Endodermal cell (in vitro differentiated cells): ENCODE measurements at regions not wholly inside any gene's neighbourhood (a gene's known extent, or its start where the extent isn't known, plus 50 kb on each side); places are given as distances from the start of the nearest gene placed in this dataset.
A peak's percentile ranks its signal among the peaks of the same experiment; 100 is the strongest.
"Not testable (repeated sequence)": the region's sequence is repeated elsewhere in the genome, so short reads cannot be mapped to it uniquely, and the experiment has no call there.

ENCODE experiments used
- DNase-seq: peaks from one replicate; pipeline ENCODE4 v3.0.0-alpha.2; 2017
- H3K27ac ChIP-seq: 2 replicates; pipeline ENCODE4 v1.5.1; 2013; ENCODE audit warnings: mild to moderate bottlenecking, low read depth, low read length, moderate library complexity
- H3K27me3 ChIP-seq: 2 replicates; pipeline ENCODE4 v1.6.1; 2013; ENCODE audit warnings: mild to moderate bottlenecking, low read length, moderate library complexity; ENCODE audit not compliant: insufficient read depth, control insufficient read depth, poor library complexity, severe bottlenecking
- H3K36me3 ChIP-seq: 2 replicates; pipeline ENCODE4 v1.7.0; 2013; ENCODE audit warnings: mild to moderate bottlenecking, low read length, moderate library complexity; ENCODE audit not compliant: control insufficient read depth, insufficient read depth
- H3K4me1 ChIP-seq: one replicate; pipeline ENCODE4 v1.7.0; 2013; ENCODE audit warnings: low read length; ENCODE audit not compliant: control insufficient read depth, insufficient read depth
- H3K4me3 ChIP-seq: 2 replicates; pipeline ENCODE4 v1.5.1; 2013; ENCODE audit warnings: mild to moderate bottlenecking, low read length, moderate library complexity
- H3K9ac ChIP-seq: 2 replicates; pipeline ENCODE4 v1.6.1; 2013; ENCODE audit warnings: mild to moderate bottlenecking, low read length, moderate library complexity; ENCODE audit not compliant: poor library complexity, severe bottlenecking; ENCODE audit errors: extremely low read depth
- H3K9me3 ChIP-seq: 2 replicates; pipeline ENCODE4 v1.6.1; 2013; ENCODE audit warnings: mild to moderate bottlenecking, low read length, moderate library complexity; ENCODE audit not compliant: control insufficient read depth
- H3K27ac Mint-ChIP-seq: 2 replicates; pipeline ENCODE4 v1.8.0; 2020; ENCODE audit warnings: mixed read lengths
- H3K27me3 Mint-ChIP-seq: 2 replicates; pipeline ENCODE4 v1.8.0; 2021; ENCODE audit warnings: mild to moderate bottlenecking, mixed read lengths; ENCODE audit not compliant: insufficient read depth
- H3K36me3 Mint-ChIP-seq: 2 replicates; pipeline ENCODE4 v1.8.0; 2020; ENCODE audit warnings: low read depth, mixed read lengths
- H3K4me1 Mint-ChIP-seq: 2 replicates; pipeline ENCODE4 v1.8.0; 2020; ENCODE audit warnings: mixed read lengths
- H3K4me3 Mint-ChIP-seq: 2 replicates; pipeline ENCODE4 v1.8.0; 2020; ENCODE audit warnings: mild to moderate bottlenecking, moderate library complexity, mixed read lengths
- H3K9me3 Mint-ChIP-seq: 2 replicates; pipeline ENCODE4 v1.8.0; 2020; ENCODE audit warnings: mild to moderate bottlenecking, mixed read lengths
- WGBS, 2 experiments: methylation state at CpG; one replicate each; pipeline versions ENCODE4 v1.1.5 to v1.1.7; 2013; ENCODE audit warnings: missing lambda C conversion rate in 2 of 2, mixed read lengths in 1 of 2; ENCODE audit not compliant: insufficient coverage in 1 of 2, insufficient read length in 1 of 2; 5-methylcytosine and 5-hydroxymethylcytosine counted together
- TF ChIP-seq, protein P1 (sequence below): fragments of 200-600 bp; sonication (generic); conservative IDR thresholded peaks from 2 replicates; pipeline ENCODE4 v1.5.0; 2021; ENCODE audit warnings: antibody characterized with exemption, mild to moderate bottlenecking

DNA sequence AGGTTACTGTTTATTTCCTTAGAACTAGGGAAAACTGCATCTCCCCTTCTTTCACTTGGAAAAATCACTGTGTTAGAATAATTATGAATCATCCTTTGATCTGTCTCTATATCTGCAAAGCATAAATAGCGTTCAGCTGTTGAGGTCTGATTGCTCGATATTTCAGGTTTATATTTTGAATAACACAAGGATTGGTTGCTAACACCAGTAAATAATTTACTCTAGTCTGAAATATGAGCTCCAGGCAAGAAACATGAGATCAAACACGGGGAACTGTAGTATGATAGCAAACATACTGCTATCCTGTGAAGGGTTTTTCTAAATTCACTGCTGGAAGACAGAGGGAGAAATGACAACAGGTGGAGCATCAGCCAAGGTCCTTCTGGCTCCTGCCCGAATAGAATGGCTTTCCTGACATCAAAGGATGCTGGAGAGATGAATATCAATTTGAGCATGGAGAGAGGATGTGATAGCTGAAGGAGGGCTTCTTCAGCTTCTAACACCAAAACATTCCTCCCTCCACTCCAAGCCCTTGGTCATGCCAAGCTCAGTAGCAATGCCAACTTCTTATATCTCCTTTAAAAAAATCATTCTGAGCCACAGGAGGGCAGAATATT lies 450.3 kb downstream of the SHISA9 start:
- H3K9me3 ChIP-seq: no peaks in the 10 kb centered on the region
- TF ChIP-seq, protein P1, sequence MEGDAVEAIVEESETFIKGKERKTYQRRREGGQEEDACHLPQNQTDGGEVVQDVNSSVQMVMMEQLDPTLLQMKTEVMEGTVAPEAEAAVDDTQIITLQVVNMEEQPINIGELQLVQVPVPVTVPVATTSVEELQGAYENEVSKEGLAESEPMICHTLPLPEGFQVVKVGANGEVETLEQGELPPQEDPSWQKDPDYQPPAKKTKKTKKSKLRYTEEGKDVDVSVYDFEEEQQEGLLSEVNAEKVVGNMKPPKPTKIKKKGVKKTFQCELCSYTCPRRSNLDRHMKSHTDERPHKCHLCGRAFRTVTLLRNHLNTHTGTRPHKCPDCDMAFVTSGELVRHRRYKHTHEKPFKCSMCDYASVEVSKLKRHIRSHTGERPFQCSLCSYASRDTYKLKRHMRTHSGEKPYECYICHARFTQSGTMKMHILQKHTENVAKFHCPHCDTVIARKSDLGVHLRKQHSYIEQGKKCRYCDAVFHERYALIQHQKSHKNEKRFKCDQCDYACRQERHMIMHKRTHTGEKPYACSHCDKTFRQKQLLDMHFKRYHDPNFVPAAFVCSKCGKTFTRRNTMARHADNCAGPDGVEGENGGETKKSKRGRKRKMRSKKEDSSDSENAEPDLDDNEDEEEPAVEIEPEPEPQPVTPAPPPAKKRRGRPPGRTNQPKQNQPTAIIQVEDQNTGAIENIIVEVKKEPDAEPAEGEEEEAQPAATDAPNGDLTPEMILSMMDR: no peak
- peaks cover 3% of the 10 kb centered on the region for H3K27me3 Mint-ChIP-seq
- H3K9me3 Mint-ChIP-seq: peaks cover 2% of the 10 kb centered on the region
- no peak for DNase-seq
- H3K27me3 ChIP-seq: peaks cover 14% of the 10 kb centered on the region
- no peak overlapping the region for H3K4me3 ChIP-seq
- H3K27ac Mint-ChIP-seq: no peak overlapping the region
- H3K4me3 Mint-ChIP-seq: no peak overlapping the region
- no peak overlapping the region for H3K27ac ChIP-seq
- WGBS, 2 experiments: 62 to 75% methylated on average over 3 to 4 of the region's 4 CpGs
- H3K4me1 Mint-ChIP-seq: peaks cover 42% of the 10 kb centered on the region
- H3K36me3 ChIP-seq: no peaks in the 10 kb centered on the region
- H3K36me3 Mint-ChIP-seq: no peaks in the 10 kb centered on the region
- H3K9ac ChIP-seq: no peak overlapping the region
- peaks cover 21% of the 10 kb centered on the region for H3K4me1 ChIP-seq

DNA sequence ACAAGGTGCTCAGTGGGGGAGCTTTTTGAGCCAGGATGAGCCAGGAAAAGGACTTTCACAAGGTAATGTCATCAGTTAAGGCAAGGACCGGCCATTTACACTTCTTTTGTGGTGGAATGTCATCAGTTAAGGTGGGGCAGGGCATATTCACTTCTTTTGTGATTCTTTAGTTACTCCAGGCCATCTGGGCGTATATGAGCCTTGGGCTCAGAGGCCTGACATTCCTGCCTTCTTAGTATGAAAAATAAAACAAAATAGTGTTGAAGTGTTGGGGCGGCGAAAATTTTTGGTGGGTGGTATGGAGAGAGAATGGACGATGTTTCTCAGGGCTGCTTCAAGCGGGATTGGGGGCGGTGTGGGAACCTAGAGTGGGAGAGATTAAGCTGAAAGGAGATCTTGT lies 451.4 kb downstream of the SHISA9 start:
- H3K36me3 Mint-ChIP-seq, H3K4me3 Mint-ChIP-seq, H3K27ac Mint-ChIP-seq, H3K27me3 ChIP-seq, H3K9ac ChIP-seq, H3K4me3 ChIP-seq, H3K27ac ChIP-seq, H3K27me3 Mint-ChIP-seq, H3K9me3 Mint-ChIP-seq, H3K9me3 ChIP-seq, H3K36me3 ChIP-seq: not testable (repeated sequence)
- peaks cover 42% of the 10 kb centered on the region for H3K4me1 Mint-ChIP-seq
- peak; percentile 62 for DNase-seq
- WGBS, 2 experiments: 13 to 40% methylated on average over 5 to 7 of the region's 7 CpGs
- peaks cover 21% of the 10 kb centered on the region for H3K4me1 ChIP-seq

DNA sequence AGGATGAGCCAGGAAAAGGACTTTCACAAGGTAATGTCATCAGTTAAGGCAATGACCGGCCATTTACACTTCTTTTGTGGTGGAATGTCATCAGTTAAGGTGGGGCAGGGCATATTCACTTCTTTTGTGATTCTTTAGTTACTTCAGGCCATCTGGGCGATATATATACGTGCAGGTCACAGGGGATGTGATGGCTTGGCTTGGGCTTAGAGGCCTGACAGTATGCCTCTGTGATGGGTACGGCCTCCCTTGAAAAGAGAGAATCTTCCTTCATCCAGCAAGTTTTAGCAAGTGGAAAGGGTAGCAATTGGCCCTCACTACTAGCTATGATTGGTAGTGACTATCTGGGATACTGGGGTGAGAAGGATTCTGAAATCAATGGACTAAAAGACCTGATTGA lies 456.4 kb downstream of the SHISA9 start:
- H3K9me3 Mint-ChIP-seq: peaks cover 24% of the 10 kb centered on the region
- not testable (repeated sequence) for H3K27me3 ChIP-seq, H3K4me1 ChIP-seq, H3K27ac ChIP-seq, H3K27me3 Mint-ChIP-seq, H3K27ac Mint-ChIP-seq, H3K9ac ChIP-seq, H3K4me3 ChIP-seq, H3K36me3 ChIP-seq
- DNase-seq: peak; percentile 69
- H3K4me3 Mint-ChIP-seq: peak overlapping the region; percentile 69
- peaks cover 25% of the 10 kb centered on the region for H3K9me3 ChIP-seq
- H3K36me3 Mint-ChIP-seq: peaks cover 11% of the 10 kb centered on the region
- WGBS, 2 experiments: 81 to 87% methylated on average over 3 to 4 of the region's 4 CpGs
- peaks cover 24% of the 10 kb centered on the region for H3K4me1 Mint-ChIP-seq

DNA sequence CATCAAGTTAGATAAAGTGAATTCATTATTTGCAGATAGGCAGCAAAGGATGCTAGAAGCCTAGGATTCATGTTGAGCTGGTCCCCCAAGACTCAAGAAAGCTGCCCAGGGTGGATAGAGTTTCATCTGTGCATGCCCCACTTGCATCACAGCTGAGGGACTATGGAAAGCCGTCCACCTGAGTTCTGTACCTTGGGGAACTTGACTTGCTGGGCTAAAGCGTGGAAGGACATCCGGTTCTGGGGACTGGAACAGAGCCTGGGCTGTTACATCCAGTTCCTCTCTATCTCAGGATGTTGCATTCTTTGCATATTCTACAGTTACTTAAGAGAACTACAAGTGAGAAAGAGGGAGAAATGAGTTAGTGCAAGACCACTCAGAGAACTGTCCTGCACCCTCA lies 458.4 kb downstream of the SHISA9 start:
- Mint-ChIP-seq H3K27me3 (peaks cover 8% of the 10 kb centered on the region), H3K4me1 (peaks cover 19% of the 10 kb centered on the region), H3K4me3 (no peak overlapping the region), H3K36me3 (peaks cover 11% of the 10 kb centered on the region), H3K9me3 (peaks cover 24% of the 10 kb centered on the region), H3K27ac (no peak overlapping the region)
- H3K27me3 ChIP-seq: no peaks in the 10 kb centered on the region
- no peak for DNase-seq
- H3K4me1 ChIP-seq: no peaks in the 10 kb centered on the region
- peak overlapping the region; percentile 35 for H3K4me3 ChIP-seq
- H3K9ac ChIP-seq: no peak overlapping the region
- TF ChIP-seq, protein P1: no peak
- H3K27ac ChIP-seq: no peak overlapping the region
- H3K9me3 ChIP-seq: peaks cover 25% of the 10 kb centered on the region
- 79 to 94% methylated on average over 3 of the region's 3 CpGs for WGBS, 2 experiments
- H3K36me3 ChIP-seq: no peaks in the 10 kb centered on the region
